ENCODE measurements at regions not wholly inside any gene's neighbourhood (a gene's known extent, or its start where the extent isn't known, plus 50 kb on each side); places are given as distances from the start of the nearest gene placed in this dataset.

GRCh38 chr3:70899816-70900215, 587.4 kb upstream of the MDFIC2 start:
- DNase-seq = no peak
- peaks cover 2% of the 10 kb centered on the region for H3K4me1 Mint-ChIP-seq
- H3K9me3 Mint-ChIP-seq = peaks cover 29% of the 10 kb centered on the region
- TF ChIP-seq CTCF (IDR thresholded peaks at IDR 0.05) = no peak
- no peaks in the 10 kb centered on the region for H3K27me3 Mint-ChIP-seq (ENCODE audit: low read depth, poor library complexity)
- H3K4me3 Mint-ChIP-seq = no peak overlapping the region
- H3K36me3 Mint-ChIP-seq (ENCODE audit: low read depth) = peaks cover 4% of the 10 kb centered on the region
- H3K27ac Mint-ChIP-seq = no peak overlapping the region

- peaks cover 5% of the 10 kb centered on the region for H3K9me3 Mint-ChIP-seq
- H3K27me3 Mint-ChIP-seq (ENCODE audit: low read depth, poor library complexity) = no peaks in the 10 kb centered on the region
- H3K27ac Mint-ChIP-seq = no peak overlapping the region
- TF ChIP-seq CTCF (IDR thresholded peaks at IDR 0.05) = no peak
- H3K4me3 Mint-ChIP-seq = no peak overlapping the region
- no peak for DNase-seq
- peaks cover 12% of the 10 kb centered on the region for H3K4me1 Mint-ChIP-seq
- H3K36me3 Mint-ChIP-seq (ENCODE audit: low read depth) = no peaks in the 10 kb centered on the region
Observed at GRCh38 chr3:70890020-70890394, 577.6 kb upstream of the MDFIC2 start.

GRCh38 chr3:70889162-70890019, 577.0 kb upstream of the MDFIC2 start:
- Mint-ChIP-seq H3K9me3 (peaks cover 1% of the 10 kb centered on the region), H3K36me3 (ENCODE audit: low read depth) (no peaks in the 10 kb centered on the region), H3K27me3 (ENCODE audit: low read depth, poor library complexity) (no peaks in the 10 kb centered on the region), H3K4me3 (no peak overlapping the region), H3K4me1 (peaks cover 12% of the 10 kb centered on the region), H3K27ac (no peak overlapping the region)
- DNase-seq = no peak
- TF ChIP-seq CTCF (IDR thresholded peaks at IDR 0.05) = no peak

GRCh38 chr3:70885636-70886035, 573.2 kb upstream of the MDFIC2 start:
- Mint-ChIP-seq H3K27ac (no peak overlapping the region), H3K36me3 (ENCODE audit: low read depth) (no peaks in the 10 kb centered on the region), H3K9me3 (no peaks in the 10 kb centered on the region), H3K4me1 (peaks cover 7% of the 10 kb centered on the region), H3K4me3 (no peak overlapping the region), H3K27me3 (ENCODE audit: low read depth, poor library complexity) (peaks cover 4% of the 10 kb centered on the region)
- no peak for DNase-seq
- TF ChIP-seq CTCF (IDR thresholded peaks at IDR 0.05) = no peak

- H3K27ac Mint-ChIP-seq = no peak overlapping the region
- H3K9me3 Mint-ChIP-seq = peaks cover 13% of the 10 kb centered on the region
- H3K36me3 Mint-ChIP-seq (ENCODE audit: low read depth) = peaks cover 4% of the 10 kb centered on the region
- DNase-seq = no peak
- no peak overlapping the region for H3K4me3 Mint-ChIP-seq
- H3K4me1 Mint-ChIP-seq = no peaks in the 10 kb centered on the region
- H3K27me3 Mint-ChIP-seq (ENCODE audit: low read depth, poor library complexity) = peaks cover 4% of the 10 kb centered on the region
- no peak for TF ChIP-seq CTCF (IDR thresholded peaks at IDR 0.05)
Observed at GRCh38 chr3:70882104-70882503, 569.7 kb upstream of the MDFIC2 start.

GRCh38 chr3:70880421-70880820, 568.0 kb upstream of the MDFIC2 start:
- Mint-ChIP-seq H3K4me3 (no peak overlapping the region), H3K9me3 (peaks cover 14% of the 10 kb centered on the region), H3K4me1 (no peaks in the 10 kb centered on the region), H3K36me3 (ENCODE audit: low read depth) (peaks cover 4% of the 10 kb centered on the region), H3K27me3 (ENCODE audit: low read depth, poor library complexity) (peaks cover 4% of the 10 kb centered on the region), H3K27ac (no peak overlapping the region)
- no peak for DNase-seq
- no peak for TF ChIP-seq CTCF (IDR thresholded peaks at IDR 0.05)
